Heart left ventricle (tissue), 16 donors: ENCODE measurements at regions not wholly inside any gene's neighbourhood (a gene's known extent, or its start where the extent isn't known, plus 50 kb on each side); places are given as distances from the start of the nearest gene placed in this dataset.

Source experiments
- ATAC-seq, 4 donors: fragments of 200-7000 bp; cut with Tn5 transposase; one replicate each; pipeline ENCODE4 v1.9.1; 2020 to 2022; ENCODE audit warnings: moderate library complexity in 4 of 4, mild to moderate bottlenecking in 3 of 4, moderate number of reproducible peaks in 1 of 4
- DNase-seq, 5 donors: peaks; one replicate each; pipeline ENCODE4 v3.0.0-alpha.2; 2020
- H3K27ac ChIP-seq, 12 donors: fragments of 200-600 bp; sonication (generic) in 4 of 12; one replicate each; pipeline versions ENCODE4 v1.5.0 to v1.8.0; 2016 to 2022; ENCODE audit warnings: mild to moderate bottlenecking in 2 of 12
- H3K27me3 ChIP-seq, 9 donors: fragments of 200-600 bp; sonication (generic) in 2 of 9; one replicate each; pipeline versions ENCODE4 v1.5.1 to v1.8.0; 2016 to 2022; ENCODE audit warnings: mild to moderate bottlenecking in 3 of 9
- H3K36me3 ChIP-seq, 9 donors: fragments of 200-600 bp; sonication (generic) in 2 of 9; one replicate each; pipeline versions ENCODE4 v1.5.0 to v1.8.0; 2018 to 2022; ENCODE audit warnings: mild to moderate bottlenecking in 2 of 9
- H3K4me1 ChIP-seq, 12 donors: fragments of 200-600 bp; sonication (generic) in 4 of 12; one replicate each; pipeline versions ENCODE4 v1.5.0 to v1.8.0; 2016 to 2022; ENCODE audit warnings: mild to moderate bottlenecking in 3 of 12
- H3K4me3 ChIP-seq, 12 donors: fragments of 200-600 bp; sonication (generic) in 4 of 12; one replicate each; pipeline versions ENCODE4 v1.5.0 to v1.8.0; 2017 to 2022; ENCODE audit warnings: mild to moderate bottlenecking in 9 of 12, moderate library complexity in 4 of 12
- H3K9me3 ChIP-seq, 12 donors: fragments of 200-600 bp; sonication (generic) in 4 of 12; one replicate each; pipeline versions ENCODE4 v1.5.0 to v1.8.0; 2016 to 2022; ENCODE audit warnings: mild to moderate bottlenecking in 1 of 12
- POLR2A ChIP-seq, 2 donors: fragments of 450-650 bp; IDR thresholded peaks; one replicate each; pipeline ENCODE4 v1.6.1; 2017; ENCODE audit warnings: antibody characterized with exemption in 2 of 2, mild to moderate bottlenecking in 2 of 2, moderate library complexity in 2 of 2
- WGBS, 4 donors: extraction: QIAGEN DNeasy Blood & Tissue Kit in 2 of 4; methylation state at CpG; one replicate each; pipeline versions ENCODE4 v1.1.5 to v1.1.7; 2013 to 2018; 5-methylcytosine and 5-hydroxymethylcytosine counted together
- intact Hi-C, 10 donors: fragments of 100-400 bp; cut with DNase I; formaldehyde crosslinking; loops; one replicate each; pipeline versions ENCODE4 v1.11.1 to v1.14.2; 2022
- TF ChIP-seq, protein P1 (sequence below), 12 donors: fragments of 200-600 bp; sonication (generic) in 4 of 12; IDR thresholded peaks; one replicate each; pipeline versions ENCODE4 v1.5.0 to v1.8.0; 2018 to 2022; ENCODE audit warnings: antibody characterized with exemption in 12 of 12, mild to moderate bottlenecking in 5 of 12
- donor health status: ischemic (EF 13 %, LVEDD 7.1; RV severe dilation, severe dysfunction).
- donor health status: healthy with polysubstance abuse.
- donor health status: DM: no; HTN: yes; CAD: no.
- donor health status: DM: no; HTN: no; CAD: no.
- donor health status: ischemic (EF 25% LVEDD 6.9; RV normal size, moderate dysfunction).
- donor health status: ischemic (EF 25% LVEDD 5.7; RV mildly dilated, moderate dysfunction).
- donor health status: healthy.
- donor health status: DM: yes; HTN: yes; CAD: no.
- donor health status: ischemic (EF 35%, LVEDD 5.7; RV mildly dilated, moderate dysfunction).
- donor health status: nonischemic (EF 11% LVEDD 7.7; RV severe dilation, severe dysfunction).
- donor health status: DM: yes; HTN: yes; CAD: no.
- donor health status: PGD.
- donor health status: ischemic (EF 29% LVEDD 5.4; RV normal size, mild dysfunction).
- donor health status: nonischemic (EF 23%, LVEDD 6.1; RV moderate dilation, normal function).

DNA sequence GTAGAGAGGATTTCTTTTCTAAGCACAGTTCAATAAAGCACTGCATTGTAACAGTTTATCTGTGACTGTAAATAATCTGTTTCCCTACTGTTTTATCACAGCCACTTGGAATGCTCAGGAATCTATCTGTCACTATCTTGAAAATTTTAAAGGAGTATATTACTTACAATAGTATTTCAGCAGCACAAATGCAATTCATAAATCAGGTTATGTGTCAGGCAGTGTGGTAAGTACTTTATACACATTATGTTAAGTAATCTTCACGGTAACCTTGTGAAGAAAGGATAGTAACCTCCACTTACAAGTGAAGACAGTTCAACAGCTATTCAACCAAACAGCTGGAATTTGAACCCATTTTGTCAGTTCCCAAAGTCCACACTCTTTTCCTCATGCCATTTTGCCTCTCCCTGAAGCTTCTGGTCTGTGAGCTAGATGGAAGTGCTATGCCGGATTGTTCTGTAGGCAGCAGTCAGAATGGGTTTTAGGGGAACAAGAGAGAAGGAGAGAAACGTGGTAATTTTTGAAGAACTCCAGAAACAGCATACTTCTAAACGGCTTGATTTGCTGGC, 125.0 kb downstream of the KLF12 start:
- intact Hi-C loops: loop anchor here in 1 of 10 donors (10.0 kb wide), 1 partner anchor 64 kb away; no protein-coding TSS in a partner anchor
- 87 to 91% (median 88%) methylated on average over 4 of the region's 4 CpGs for WGBS, 4 donors
- no peak overlapping the region for H3K4me3 ChIP-seq
- H3K27ac ChIP-seq: no peak overlapping the region
- H3K4me1 ChIP-seq: peaks cover 0 to 18% (median 7%) of the 10 kb centered on the region in 12 donors
- H3K9me3 ChIP-seq: no peaks in the 10 kb centered on the region
- TF ChIP-seq, protein P1, sequence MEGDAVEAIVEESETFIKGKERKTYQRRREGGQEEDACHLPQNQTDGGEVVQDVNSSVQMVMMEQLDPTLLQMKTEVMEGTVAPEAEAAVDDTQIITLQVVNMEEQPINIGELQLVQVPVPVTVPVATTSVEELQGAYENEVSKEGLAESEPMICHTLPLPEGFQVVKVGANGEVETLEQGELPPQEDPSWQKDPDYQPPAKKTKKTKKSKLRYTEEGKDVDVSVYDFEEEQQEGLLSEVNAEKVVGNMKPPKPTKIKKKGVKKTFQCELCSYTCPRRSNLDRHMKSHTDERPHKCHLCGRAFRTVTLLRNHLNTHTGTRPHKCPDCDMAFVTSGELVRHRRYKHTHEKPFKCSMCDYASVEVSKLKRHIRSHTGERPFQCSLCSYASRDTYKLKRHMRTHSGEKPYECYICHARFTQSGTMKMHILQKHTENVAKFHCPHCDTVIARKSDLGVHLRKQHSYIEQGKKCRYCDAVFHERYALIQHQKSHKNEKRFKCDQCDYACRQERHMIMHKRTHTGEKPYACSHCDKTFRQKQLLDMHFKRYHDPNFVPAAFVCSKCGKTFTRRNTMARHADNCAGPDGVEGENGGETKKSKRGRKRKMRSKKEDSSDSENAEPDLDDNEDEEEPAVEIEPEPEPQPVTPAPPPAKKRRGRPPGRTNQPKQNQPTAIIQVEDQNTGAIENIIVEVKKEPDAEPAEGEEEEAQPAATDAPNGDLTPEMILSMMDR (IDR thresholded peaks at IDR 0.05): no peak
- TF ChIP-seq POLR2A (IDR thresholded peaks at IDR 0.05): no peak
- no peaks in the 10 kb centered on the region for H3K27me3 ChIP-seq
- ATAC-seq (no peak), DNase-seq (no peak)
- H3K36me3 ChIP-seq: peaks cover 0 to 4% (median 0%) of the 10 kb centered on the region in 9 donors

DNA sequence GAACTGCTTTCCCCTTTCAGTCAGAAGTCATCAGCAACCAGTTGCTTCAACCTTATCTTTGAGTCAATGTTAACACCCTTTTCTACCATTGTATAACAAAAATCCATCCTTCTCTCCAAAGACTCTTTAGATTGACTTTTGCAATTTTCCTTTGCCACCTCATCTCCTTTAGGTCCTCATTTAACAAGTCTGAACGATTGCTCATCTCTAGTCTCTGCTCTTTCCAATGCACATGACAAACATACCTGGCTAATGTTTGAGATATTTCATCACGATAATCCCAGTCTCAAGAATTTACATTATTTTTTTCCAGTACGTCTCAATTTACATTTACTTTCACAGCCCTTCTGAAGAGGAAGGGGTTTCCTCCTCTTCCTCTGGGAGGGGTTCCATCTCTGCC, 127.5 kb downstream of the KLF12 start:
- Histone ChIP-seq H3K27ac (no peak overlapping the region), H3K36me3 (peaks cover 0 to 4% (median 0%) of the 10 kb centered on the region in 9 donors), H3K4me3 (no peak overlapping the region), H3K4me1 (peaks cover 0 to 25% (median 6%) of the 10 kb centered on the region in 12 donors), H3K27me3 (no peaks in the 10 kb centered on the region), H3K9me3 (no peaks in the 10 kb centered on the region)
- intact Hi-C loops: loop anchor here in 1 of 10 donors (10.0 kb wide), 1 partner anchor 62 kb away; no protein-coding TSS in a partner anchor
- WGBS, 4 donors: 74 to 86% (median 81%) methylated on average over 3 of the region's 3 CpGs
- TF ChIP-seq, protein P1 (IDR thresholded peaks at IDR 0.05): no peak
- no peak for TF ChIP-seq POLR2A (IDR thresholded peaks at IDR 0.05)
- no peak for DNase-seq
- no peak for ATAC-seq

DNA sequence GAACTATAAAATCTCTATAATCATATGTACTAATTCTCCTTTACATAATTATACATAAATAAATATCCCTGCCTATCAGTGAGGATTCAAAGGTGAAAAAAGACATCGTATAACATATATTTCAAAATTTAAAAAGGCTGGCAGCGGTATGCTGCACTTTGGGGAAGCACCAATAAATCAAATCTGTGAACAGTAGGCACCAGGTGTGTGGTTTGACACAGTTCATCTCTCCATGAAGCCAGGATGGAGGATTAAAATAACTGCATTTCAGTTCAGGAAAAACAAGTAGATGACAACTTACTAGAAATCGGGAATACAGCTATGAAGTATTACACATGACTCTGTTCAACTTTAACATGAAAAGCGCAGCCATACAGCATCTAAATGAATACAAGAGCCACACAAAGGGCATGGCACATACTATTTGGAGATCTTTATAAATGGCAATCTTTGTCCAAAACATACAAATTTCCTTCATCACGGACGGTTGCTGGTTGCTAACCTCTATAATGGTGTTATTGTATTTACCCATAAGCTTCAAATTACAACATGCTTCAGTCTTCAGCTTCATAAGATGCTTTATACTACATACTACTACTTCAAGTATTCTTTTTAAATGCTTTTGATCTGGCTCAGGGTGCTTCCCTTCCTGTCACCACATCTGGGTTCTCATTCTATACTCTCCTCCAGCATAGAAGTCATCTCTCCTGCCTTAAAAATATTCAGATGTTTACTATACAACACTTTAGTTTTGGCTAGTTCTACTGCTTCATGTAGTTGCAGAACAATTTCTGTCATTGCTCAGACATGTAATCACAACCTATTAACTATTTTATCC, 128.7 kb downstream of the KLF12 start:
- DNase-seq (no peak), ATAC-seq (no peak)
- H3K36me3 ChIP-seq: peaks cover 0 to 4% (median 0%) of the 10 kb centered on the region in 9 donors
- intact Hi-C loops: loop anchor here in 1 of 10 donors (10.0 kb wide), 1 partner anchor 61 kb away; no protein-coding TSS in a partner anchor
- peaks cover 0 to 18% (median 6%) of the 10 kb centered on the region in 12 donors for H3K4me1 ChIP-seq
- WGBS, 4 donors: 86 to 93% (median 89%) methylated on average over 6 of the region's 6 CpGs
- H3K9me3 ChIP-seq: no peaks in the 10 kb centered on the region
- no peak overlapping the region for H3K4me3 ChIP-seq
- TF ChIP-seq, protein P1 (IDR thresholded peaks at IDR 0.05): no peak
- TF ChIP-seq POLR2A (IDR thresholded peaks at IDR 0.05): no peak
- no peak overlapping the region for H3K27ac ChIP-seq
- no peaks in the 10 kb centered on the region for H3K27me3 ChIP-seq

DNA sequence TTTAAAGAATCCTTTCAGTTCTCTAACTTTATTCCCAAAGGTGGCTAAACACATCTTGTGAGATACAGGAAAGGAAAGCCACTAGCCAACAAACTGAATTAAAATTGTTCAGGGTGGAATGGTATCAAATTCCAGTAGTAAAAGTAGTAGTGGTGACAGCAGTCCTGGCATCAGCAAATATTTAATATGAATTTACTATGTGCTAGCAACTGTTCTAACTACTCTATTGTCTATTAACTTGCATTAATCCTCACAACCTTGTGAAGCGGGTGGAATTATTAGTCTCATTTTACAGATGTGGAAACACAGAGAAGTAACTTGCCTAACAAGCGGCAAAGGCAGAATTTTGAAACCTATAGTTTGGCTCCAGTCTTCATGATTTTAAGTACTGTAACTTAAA, 130.1 kb downstream of the KLF12 start:
- peaks cover 0 to 4% (median 0%) of the 10 kb centered on the region in 9 donors for H3K36me3 ChIP-seq
- ATAC-seq: no peak
- H3K9me3 ChIP-seq: no peaks in the 10 kb centered on the region
- peaks cover 0 to 18% (median 6%) of the 10 kb centered on the region in 12 donors for H3K4me1 ChIP-seq
- intact Hi-C loops: loop anchor here in 1 of 10 donors (10.0 kb wide), 1 partner anchor 59 kb away; no protein-coding TSS in a partner anchor
- no peak for DNase-seq
- no peak overlapping the region for H3K27ac ChIP-seq
- TF ChIP-seq POLR2A (IDR thresholded peaks at IDR 0.05): no peak
- TF ChIP-seq, protein P1 (IDR thresholded peaks at IDR 0.05): no peak
- 85 to 89% (median 89%) methylated on average over 2 of the region's 2 CpGs for WGBS, 4 donors
- no peaks in the 10 kb centered on the region for H3K27me3 ChIP-seq
- no peak overlapping the region for H3K4me3 ChIP-seq
